ENCODE measurements at regions not wholly inside any gene's neighbourhood (a gene's known extent, or its start where the extent isn't known, plus 50 kb on each side); places are given as distances from the start of the nearest gene placed in this dataset.
"Not testable (repeated sequence)": the region's sequence is repeated elsewhere in the genome, so short reads cannot be mapped to it uniquely, and the experiment has no call there.

GRCh38 chrX:13380211-13380610 lies 60.4 kb upstream of the ATXN3L start:
- Histone ChIP-seq H3K27me3 (ENCODE audit: control insufficient read depth, insufficient read depth, low read length) (no peaks in the 10 kb centered on the region), H3K4me3 (ENCODE audit: low read depth, low read length) (no peak overlapping the region), H3K27ac (ENCODE audit: low read depth, low read length) (no peak overlapping the region), H3K9me3 (ENCODE audit: control insufficient read depth, insufficient read depth, low read length) (no peaks in the 10 kb centered on the region; the same call in 1 of the 2 replicates)
- CTCF ChIA-PET, result interaction anchor here (0.8 kb wide), 1 partner anchor 17 kb away, joined by 3 read pairs; no protein-coding TSS in a partner anchor
- no peak for TF ChIP-seq CTCF (IDR thresholded peaks at IDR 0.05; ENCODE audit: low read depth, low read length)
- no peak for DNase-seq (ENCODE audit: low read depth, low spot score)
- POLR2A ChIA-PET, result no interaction called here

GRCh38 chrX:13378562-13379518 lies 59.0 kb upstream of the ATXN3L start:
- DNase-seq (ENCODE audit: low read depth, low spot score); H3K4me3 ChIP-seq (ENCODE audit: low read depth, low read length); H3K27me3 ChIP-seq (ENCODE audit: control insufficient read depth, insufficient read depth, low read length); POLR2A ChIA-PET; H3K27ac ChIP-seq (ENCODE audit: low read depth, low read length); H3K9me3 ChIP-seq (ENCODE audit: control insufficient read depth, insufficient read depth, low read length): not testable (repeated sequence)
- CTCF ChIA-PET, result interaction anchor here (0.9 kb wide), 1 partner anchor 432 kb away, joined by 5 read pairs; no protein-coding TSS in a partner anchor

- POLR2A ChIA-PET, result interaction anchor here (0.6 to 1.7 kb wide), 4 partner anchors 20 to 165 kb away, joined by 3 to 8 read pairs (median 6); no protein-coding TSS in a partner anchor
- TF ChIP-seq CTCF (IDR thresholded peaks at IDR 0.05; ENCODE audit: low read depth, low read length), result no peak
- CTCF ChIA-PET, result interaction anchor here (0.7 to 0.9 kb wide), 2 partner anchors 20 to 431 kb away, joined by 3 to 5 read pairs; no protein-coding TSS in a partner anchor
- peak; percentile 88 for DNase-seq (ENCODE audit: low read depth, low spot score)
- H3K4me3 ChIP-seq (ENCODE audit: low read depth, low read length), result no peak overlapping the region
- no peaks in the 10 kb centered on the region; the same call in 1 of the 2 replicates for H3K9me3 ChIP-seq (ENCODE audit: control insufficient read depth, insufficient read depth, low read length)
- peak overlapping the region; percentile 97 for H3K27ac ChIP-seq (ENCODE audit: low read depth, low read length)
- H3K27me3 ChIP-seq (ENCODE audit: control insufficient read depth, insufficient read depth, low read length), result no peaks in the 10 kb centered on the region
These were observed 57.7 kb upstream of the ATXN3L start for GRCh38 chrX:13377550-13377934.

- no peak for TF ChIP-seq CTCF (IDR thresholded peaks at IDR 0.05; ENCODE audit: low read depth, low read length)
- peak; percentile 89 for DNase-seq (ENCODE audit: low read depth, low spot score)
- Histone ChIP-seq H3K27me3 (ENCODE audit: control insufficient read depth, insufficient read depth, low read length) (no peaks in the 10 kb centered on the region), H3K4me3 (ENCODE audit: low read depth, low read length) (no peak overlapping the region), H3K27ac (ENCODE audit: low read depth, low read length) (peak overlapping the region; percentile 97), H3K9me3 (ENCODE audit: control insufficient read depth, insufficient read depth, low read length) (no peaks in the 10 kb centered on the region; the same call in 1 of the 2 replicates)
- POLR2A ChIA-PET, result interaction anchor here (0.6 to 1.7 kb wide), 7 partner anchors 20 to 165 kb away, joined by 3 to 8 read pairs (median 4); no protein-coding TSS in a partner anchor
- CTCF ChIA-PET, result interaction anchor here (0.7 kb wide), 1 partner anchor 20 kb away, joined by 3 read pairs; no protein-coding TSS in a partner anchor
These were observed 57.1 kb upstream of the ATXN3L start for GRCh38 chrX:13376857-13377549.

- CTCF ChIA-PET; POLR2A ChIA-PET; DNase-seq (ENCODE audit: low read depth, low spot score); H3K27me3 ChIP-seq (ENCODE audit: control insufficient read depth, insufficient read depth, low read length); H3K27ac ChIP-seq (ENCODE audit: low read depth, low read length); H3K9me3 ChIP-seq (ENCODE audit: control insufficient read depth, insufficient read depth, low read length); H3K4me3 ChIP-seq (ENCODE audit: low read depth, low read length): not testable (repeated sequence)
These were observed 55.7 kb upstream of the ATXN3L start for GRCh38 chrX:13375596-13375995.

Data from AG04450 (cell line).